ENCODE measurements at regions not wholly inside any gene's neighbourhood (a gene's known extent, or its start where the extent isn't known, plus 50 kb on each side); places are given as distances from the start of the nearest gene placed in this dataset.
"Not testable (repeated sequence)": the region's sequence is repeated elsewhere in the genome, so short reads cannot be mapped to it uniquely, and the experiment has no call there.

- TF ChIP-seq EP300 (IDR thresholded peaks at IDR 0.05), result no peak
- no peak for TF ChIP-seq POLR2A (IDR thresholded peaks at IDR 0.05)
- no peak for TF ChIP-seq CTCF (IDR thresholded peaks at IDR 0.05)
- Histone ChIP-seq H3K4me3 (no peak overlapping the region), H3K36me3 (no peaks in the 10 kb centered on the region), H3K9me3 (no peaks in the 10 kb centered on the region), H3K27me3 (no peaks in the 10 kb centered on the region), H3K4me1 (ENCODE audit: insufficient read depth) (no peaks in the 10 kb centered on the region), H3K27ac (no peak overlapping the region)
- 86 to 92% (median 87%) methylated on average over 6 of the region's 6 CpGs for WGBS, 3 donors
- intact Hi-C loops (cut with DNase I), result no loop called here
- no peak for DNase-seq
Measured at GRCh38 chr6:99711925-99712324, 105.3 kb downstream of the PRDM13 start.

GRCh38 chr6:99712519-99712918, 105.9 kb downstream of the PRDM13 start:
- Histone ChIP-seq H3K27me3 (no peaks in the 10 kb centered on the region), H3K4me3 (no peak overlapping the region), H3K9me3 (no peaks in the 10 kb centered on the region), H3K36me3 (no peaks in the 10 kb centered on the region), H3K27ac (no peak overlapping the region), H3K4me1 (ENCODE audit: insufficient read depth) (no peaks in the 10 kb centered on the region)
- 27 to 44% (median 28%) methylated on average over 3 of the region's 3 CpGs for WGBS, 3 donors
- no peak for DNase-seq
- intact Hi-C loops (cut with DNase I), result no loop called here
- TF ChIP-seq POLR2A (IDR thresholded peaks at IDR 0.05) (no peak), EP300 (IDR thresholded peaks at IDR 0.05) (no peak), CTCF (IDR thresholded peaks at IDR 0.05) (no peak)

GRCh38 chr6:99722043-99722442, 115.4 kb downstream of the PRDM13 start:
- H3K9me3 ChIP-seq; H3K4me3 ChIP-seq; H3K27ac ChIP-seq; H3K36me3 ChIP-seq; DNase-seq; H3K4me1 ChIP-seq (ENCODE audit: insufficient read depth); H3K27me3 ChIP-seq; intact Hi-C loops (cut with DNase I): not testable (repeated sequence)

- H3K4me1 ChIP-seq (ENCODE audit: insufficient read depth); H3K27ac ChIP-seq; H3K36me3 ChIP-seq; H3K27me3 ChIP-seq; H3K9me3 ChIP-seq; H3K4me3 ChIP-seq; intact Hi-C loops (cut with DNase I); DNase-seq: not testable (repeated sequence)
- 89 to 96% (median 90%) methylated on average over 6 of the region's 6 CpGs for WGBS, 3 donors
Measured at GRCh38 chr6:99730237-99730636, 123.6 kb downstream of the PRDM13 start.

GRCh38 chr6:99736302-99736701, 129.7 kb downstream of the PRDM13 start:
- Histone ChIP-seq H3K36me3 (no peaks in the 10 kb centered on the region), H3K27ac (no peak overlapping the region), H3K4me1 (ENCODE audit: insufficient read depth) (no peaks in the 10 kb centered on the region), H3K27me3 (no peaks in the 10 kb centered on the region), H3K9me3 (no peaks in the 10 kb centered on the region), H3K4me3 (no peak overlapping the region)
- no peak for DNase-seq
- no peak for TF ChIP-seq EP300 (IDR thresholded peaks at IDR 0.05)
- TF ChIP-seq CTCF (IDR thresholded peaks at IDR 0.05), result no peak
- TF ChIP-seq POLR2A (IDR thresholded peaks at IDR 0.05), result no peak
- intact Hi-C loops (cut with DNase I), result no loop called here
- WGBS, 3 donors, result 28 to 55% (median 41%) methylated on average over 1 of the region's 1 CpG

- no peaks in the 10 kb centered on the region for H3K27me3 ChIP-seq
- no peaks in the 10 kb centered on the region for H3K9me3 ChIP-seq
- TF ChIP-seq CTCF (IDR thresholded peaks at IDR 0.05) (no peak), POLR2A (IDR thresholded peaks at IDR 0.05) (no peak), EP300 (IDR thresholded peaks at IDR 0.05) (no peak)
- no peak for DNase-seq
- WGBS, 3 donors, result 35 to 54% (median 39%) methylated on average over 2 of the region's 2 CpGs
- no peaks in the 10 kb centered on the region for H3K36me3 ChIP-seq
- intact Hi-C loops (cut with DNase I), result no loop called here
- no peak overlapping the region for H3K27ac ChIP-seq
- no peaks in the 10 kb centered on the region for H3K4me1 ChIP-seq (ENCODE audit: insufficient read depth)
- no peak overlapping the region for H3K4me3 ChIP-seq
Measured at GRCh38 chr6:99739526-99739925, 132.9 kb downstream of the PRDM13 start.

Measured in ovary (tissue), 7 donors.